ENCODE measurements at regions not wholly inside any gene's neighbourhood (a gene's known extent, or its start where the extent isn't known, plus 50 kb on each side); places are given as distances from the start of the nearest gene placed in this dataset.

- TF ChIP-seq, protein P1, sequence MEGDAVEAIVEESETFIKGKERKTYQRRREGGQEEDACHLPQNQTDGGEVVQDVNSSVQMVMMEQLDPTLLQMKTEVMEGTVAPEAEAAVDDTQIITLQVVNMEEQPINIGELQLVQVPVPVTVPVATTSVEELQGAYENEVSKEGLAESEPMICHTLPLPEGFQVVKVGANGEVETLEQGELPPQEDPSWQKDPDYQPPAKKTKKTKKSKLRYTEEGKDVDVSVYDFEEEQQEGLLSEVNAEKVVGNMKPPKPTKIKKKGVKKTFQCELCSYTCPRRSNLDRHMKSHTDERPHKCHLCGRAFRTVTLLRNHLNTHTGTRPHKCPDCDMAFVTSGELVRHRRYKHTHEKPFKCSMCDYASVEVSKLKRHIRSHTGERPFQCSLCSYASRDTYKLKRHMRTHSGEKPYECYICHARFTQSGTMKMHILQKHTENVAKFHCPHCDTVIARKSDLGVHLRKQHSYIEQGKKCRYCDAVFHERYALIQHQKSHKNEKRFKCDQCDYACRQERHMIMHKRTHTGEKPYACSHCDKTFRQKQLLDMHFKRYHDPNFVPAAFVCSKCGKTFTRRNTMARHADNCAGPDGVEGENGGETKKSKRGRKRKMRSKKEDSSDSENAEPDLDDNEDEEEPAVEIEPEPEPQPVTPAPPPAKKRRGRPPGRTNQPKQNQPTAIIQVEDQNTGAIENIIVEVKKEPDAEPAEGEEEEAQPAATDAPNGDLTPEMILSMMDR (IDR thresholded peaks at IDR 0.05), result no peak
- no peak for TF ChIP-seq POLR2A (IDR thresholded peaks at IDR 0.05)
- no peak for TF ChIP-seq EP300 (IDR thresholded peaks at IDR 0.05)
- TF ChIP-seq POLR2AphosphoS5 (IDR thresholded peaks at IDR 0.05), result no peak
These were observed 64.1 kb upstream of the SIRPA start for GRCh38 chr20:1831096-1831495.
